Nephron (organoid): ENCODE measurements at regions not wholly inside any gene's neighbourhood (a gene's known extent, or its start where the extent isn't known, plus 50 kb on each side); places are given as distances from the start of the nearest gene placed in this dataset.
A peak's percentile ranks its signal among the peaks of the same experiment; 100 is the strongest.
"Not testable (repeated sequence)": the region's sequence is repeated elsewhere in the genome, so short reads cannot be mapped to it uniquely, and the experiment has no call there.

Experiments used
- H3K27ac Mint-ChIP-seq, 3 experiments: 2 replicates each; pipeline ENCODE4 v1.8.0; 2020; ENCODE audit warnings: mixed read lengths in 3 of 3, mild to moderate bottlenecking in 2 of 3, moderate library complexity in 1 of 3
- H3K27me3 Mint-ChIP-seq: 2 replicates; pipeline ENCODE4 v1.8.0; 2021; ENCODE audit warnings: low read depth, mild to moderate bottlenecking, moderate library complexity, mixed read lengths
- H3K36me3 Mint-ChIP-seq: 2 replicates; pipeline ENCODE4 v1.8.0; 2020; ENCODE audit warnings: low read depth, mixed read lengths
- H3K4me1 Mint-ChIP-seq: 2 replicates; pipeline ENCODE4 v1.8.0; 2020; ENCODE audit warnings: mixed read lengths
- H3K4me3 Mint-ChIP-seq, 3 experiments: 2 replicates each; pipeline ENCODE4 v1.8.0; 2020; ENCODE audit warnings: mild to moderate bottlenecking in 3 of 3, mixed read lengths in 3 of 3, moderate library complexity in 2 of 3
- H3K9me3 Mint-ChIP-seq: 2 replicates; pipeline ENCODE4 v1.8.0; 2020; ENCODE audit warnings: mixed read lengths
- TF ChIP-seq, protein P1 (sequence below), 3 experiments: fragments of 200-600 bp; sonication (generic); IDR thresholded peaks; one replicate each; pipeline ENCODE4 v1.5.0; 2021; ENCODE audit warnings: antibody characterized with exemption in 3 of 3; ENCODE audit not compliant: unreplicated experiment in 3 of 3

DNA sequence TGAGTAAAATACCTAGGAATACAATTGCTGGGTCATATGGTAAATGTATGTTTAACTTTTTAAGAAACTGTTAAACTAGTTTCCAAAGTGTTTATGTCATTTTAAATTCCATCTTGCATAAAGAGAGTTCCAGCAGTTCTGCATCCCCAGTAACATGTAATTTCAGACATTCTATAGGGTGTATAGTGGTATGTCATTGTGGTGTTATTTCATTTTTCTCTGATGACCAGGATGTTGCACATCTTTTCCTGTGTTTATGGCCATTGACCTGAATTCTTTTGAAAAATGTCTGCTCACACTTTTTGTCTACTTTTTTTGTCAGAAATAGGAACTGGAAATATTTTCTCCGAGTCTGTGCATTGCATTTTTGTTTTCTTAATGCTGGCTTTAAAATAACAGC is 128.9 kb downstream of the TMEM200A start:
- no peaks in the 10 kb centered on the region for H3K4me1 Mint-ChIP-seq
- no peak overlapping the region for H3K4me3 Mint-ChIP-seq
- H3K36me3 Mint-ChIP-seq: no peaks in the 10 kb centered on the region
- peaks cover 5% of the 10 kb centered on the region for H3K27me3 Mint-ChIP-seq
- H3K9me3 Mint-ChIP-seq: peaks cover 10% of the 10 kb centered on the region
- no peak overlapping the region for H3K27ac Mint-ChIP-seq
- TF ChIP-seq, protein P1, sequence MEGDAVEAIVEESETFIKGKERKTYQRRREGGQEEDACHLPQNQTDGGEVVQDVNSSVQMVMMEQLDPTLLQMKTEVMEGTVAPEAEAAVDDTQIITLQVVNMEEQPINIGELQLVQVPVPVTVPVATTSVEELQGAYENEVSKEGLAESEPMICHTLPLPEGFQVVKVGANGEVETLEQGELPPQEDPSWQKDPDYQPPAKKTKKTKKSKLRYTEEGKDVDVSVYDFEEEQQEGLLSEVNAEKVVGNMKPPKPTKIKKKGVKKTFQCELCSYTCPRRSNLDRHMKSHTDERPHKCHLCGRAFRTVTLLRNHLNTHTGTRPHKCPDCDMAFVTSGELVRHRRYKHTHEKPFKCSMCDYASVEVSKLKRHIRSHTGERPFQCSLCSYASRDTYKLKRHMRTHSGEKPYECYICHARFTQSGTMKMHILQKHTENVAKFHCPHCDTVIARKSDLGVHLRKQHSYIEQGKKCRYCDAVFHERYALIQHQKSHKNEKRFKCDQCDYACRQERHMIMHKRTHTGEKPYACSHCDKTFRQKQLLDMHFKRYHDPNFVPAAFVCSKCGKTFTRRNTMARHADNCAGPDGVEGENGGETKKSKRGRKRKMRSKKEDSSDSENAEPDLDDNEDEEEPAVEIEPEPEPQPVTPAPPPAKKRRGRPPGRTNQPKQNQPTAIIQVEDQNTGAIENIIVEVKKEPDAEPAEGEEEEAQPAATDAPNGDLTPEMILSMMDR (IDR thresholded peaks at IDR 0.05; ENCODE audit: unreplicated experiment in 3 of 3): no peak

DNA sequence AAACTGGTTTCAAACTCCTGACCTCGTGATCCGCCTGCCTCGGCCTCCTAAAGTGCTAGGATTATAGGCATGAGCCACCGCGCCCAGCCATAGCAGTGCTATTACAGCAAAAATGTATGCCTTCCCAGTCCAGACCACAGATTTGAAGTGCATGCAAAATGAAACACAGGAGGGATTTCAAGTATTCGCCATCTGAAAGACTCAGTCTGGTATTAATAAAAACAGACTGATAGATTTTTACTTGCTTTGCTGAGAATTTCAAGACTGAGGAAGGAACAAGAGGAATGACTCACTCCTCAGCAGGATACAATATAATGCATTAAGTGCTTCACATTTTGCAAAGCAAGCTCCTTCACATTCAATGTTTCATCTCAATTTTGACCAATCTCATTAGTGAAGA is 134.9 kb downstream of the TMEM200A start:
- Mint-ChIP-seq H3K4me3 (no peak overlapping the region), H3K36me3 (no peaks in the 10 kb centered on the region), H3K27me3 (no peaks in the 10 kb centered on the region), H3K9me3 (peaks cover 3% of the 10 kb centered on the region), H3K4me1 (no peaks in the 10 kb centered on the region), H3K27ac (no peak overlapping the region)
- TF ChIP-seq, protein P1 (IDR thresholded peaks at IDR 0.05; ENCODE audit: unreplicated experiment in 3 of 3): no peak

DNA sequence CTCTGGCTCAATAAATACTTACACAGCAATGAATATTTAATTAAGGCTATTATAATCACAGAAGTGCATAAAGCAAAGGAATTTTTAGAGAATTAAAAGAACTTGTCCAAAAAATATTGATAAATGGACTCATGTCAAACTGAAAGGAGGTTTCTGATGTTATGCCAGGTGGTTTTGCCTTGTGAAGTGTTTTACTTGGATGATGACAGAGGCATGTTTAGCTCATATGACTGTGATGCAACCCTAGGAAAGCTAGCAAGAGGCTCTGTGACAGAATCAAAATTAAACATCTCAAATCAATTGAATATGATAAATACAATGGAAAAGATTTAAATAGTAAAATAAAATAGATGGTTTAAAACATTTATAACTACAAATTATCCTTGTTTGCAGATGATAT is 137.3 kb downstream of the TMEM200A start:
- TF ChIP-seq, protein P1 (IDR thresholded peaks at IDR 0.05; ENCODE audit: unreplicated experiment in 3 of 3): no peak
- Mint-ChIP-seq H3K36me3 (no peaks in the 10 kb centered on the region), H3K27ac (no peak overlapping the region), H3K4me1 (no peaks in the 10 kb centered on the region), H3K4me3 (no peak overlapping the region), H3K9me3 (peaks cover 3% of the 10 kb centered on the region), H3K27me3 (no peaks in the 10 kb centered on the region)

DNA sequence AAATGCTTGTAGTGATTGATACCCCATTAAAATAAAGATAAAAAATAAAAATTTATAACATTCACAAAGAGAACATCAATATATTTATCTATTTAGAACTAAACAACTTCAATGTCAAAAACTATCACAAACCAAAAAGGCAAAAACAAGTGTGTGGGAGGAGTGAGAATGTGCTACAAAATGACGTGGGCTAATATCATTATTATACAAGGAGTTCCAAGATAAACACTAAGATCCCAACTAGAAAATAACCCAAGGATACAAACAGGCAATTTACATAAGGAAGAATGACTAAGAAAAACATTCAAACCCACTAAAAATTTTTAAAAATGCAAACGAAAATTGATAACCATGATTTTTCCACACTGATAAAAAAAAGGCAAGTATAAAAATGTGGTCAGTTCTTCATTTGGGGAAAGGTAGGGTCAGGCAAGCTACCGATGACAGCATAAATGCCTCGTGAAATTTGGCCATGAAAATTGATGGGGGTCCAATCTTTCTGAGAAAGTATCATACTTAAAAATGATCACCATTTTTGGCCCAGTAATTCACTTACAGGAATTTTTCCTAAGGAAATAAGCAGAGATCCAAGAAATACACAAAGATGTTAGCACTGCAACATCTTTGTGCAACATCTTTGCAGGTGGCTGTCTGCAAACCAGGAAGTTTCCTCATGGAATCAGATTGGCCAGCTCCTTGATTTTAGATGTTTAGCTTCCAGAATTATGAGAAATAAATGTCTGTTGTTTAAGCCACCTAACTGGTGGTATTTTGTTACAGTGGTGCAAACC is 140.2 kb downstream of the TMEM200A start:
- Mint-ChIP-seq H3K4me3 (no peak overlapping the region), H3K9me3 (peaks cover 3% of the 10 kb centered on the region), H3K27ac (no peak overlapping the region), H3K36me3 (no peaks in the 10 kb centered on the region), H3K27me3 (no peaks in the 10 kb centered on the region), H3K4me1 (no peaks in the 10 kb centered on the region)
- TF ChIP-seq, protein P1 (IDR thresholded peaks at IDR 0.05; ENCODE audit: unreplicated experiment in 3 of 3): no peak

DNA sequence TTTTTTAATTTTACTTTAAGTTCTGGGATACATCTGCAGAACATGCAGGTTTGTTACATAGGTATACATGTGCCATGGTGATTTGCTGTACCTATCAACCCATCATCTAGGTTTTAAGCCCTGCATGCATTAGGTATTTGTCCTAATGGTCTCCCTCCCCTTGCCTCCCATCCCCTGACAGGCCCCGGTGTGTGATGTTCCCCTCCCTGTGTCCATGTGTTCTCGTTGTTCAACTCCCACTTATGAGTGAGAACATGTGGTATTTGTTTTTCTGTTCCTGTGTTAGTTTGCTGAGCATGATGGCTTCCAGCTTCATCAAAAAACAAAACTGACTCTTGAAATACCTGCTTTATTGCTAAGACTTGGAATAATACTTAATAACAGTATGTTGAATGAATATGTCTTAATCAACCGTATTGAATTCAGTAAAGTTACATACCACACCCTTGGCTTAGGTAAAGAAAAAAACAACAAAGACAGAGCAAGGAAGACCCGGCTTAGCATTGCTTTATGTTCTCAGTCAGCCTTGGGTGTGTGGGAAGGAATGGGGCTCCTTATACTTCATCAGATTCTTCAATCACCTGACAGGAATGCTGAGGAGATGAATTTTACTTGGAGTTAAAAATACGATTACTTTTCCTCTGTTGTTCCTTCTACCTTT is 141.3 kb downstream of the TMEM200A start:
- not testable (repeated sequence) for H3K9me3 Mint-ChIP-seq, H3K36me3 Mint-ChIP-seq, H3K27me3 Mint-ChIP-seq, H3K4me1 Mint-ChIP-seq, H3K4me3 Mint-ChIP-seq
- peak overlapping the region in 1 of 3 experiments; percentile 37 for H3K27ac Mint-ChIP-seq

DNA sequence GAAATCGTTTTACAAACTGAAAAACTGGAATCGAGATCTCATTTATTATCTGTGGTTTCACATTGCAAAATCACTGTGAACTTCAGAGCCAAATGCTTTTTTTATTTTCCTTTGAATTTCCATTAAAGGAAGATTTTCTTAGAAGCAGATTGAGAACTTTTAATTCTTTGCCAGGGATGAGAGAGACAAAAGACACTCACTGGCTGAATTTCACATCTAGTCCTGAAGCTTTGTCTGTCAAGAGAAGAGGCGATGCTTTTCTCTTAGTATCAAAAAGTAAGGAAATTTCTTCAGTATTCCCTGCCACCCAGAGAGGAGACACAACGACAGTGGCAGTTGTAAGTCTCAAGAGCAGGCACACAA is 141.8 kb downstream of the TMEM200A start:
- Mint-ChIP-seq H3K27ac (peak overlapping the region in 1 of 3 experiments; percentile 37), H3K9me3 (peaks cover 3% of the 10 kb centered on the region), H3K4me3 (no peak overlapping the region), H3K27me3 (no peaks in the 10 kb centered on the region), H3K36me3 (no peaks in the 10 kb centered on the region), H3K4me1 (no peaks in the 10 kb centered on the region)
- TF ChIP-seq, protein P1 (IDR thresholded peaks at IDR 0.05; ENCODE audit: unreplicated experiment in 3 of 3): no peak
